GM12878 (cell line): ENCODE measurements at regions not wholly inside any gene's neighbourhood (a gene's known extent, or its start where the extent isn't known, plus 50 kb on each side); places are given as distances from the start of the nearest gene placed in this dataset.

Experiments
- ATAC-seq: fragments of 200-7000 bp; cut with Tn5 transposase; 3 replicates; pipeline ENCODE4 v1.9.1; 2020; ENCODE audit warnings: mild to moderate bottlenecking, moderate library complexity
- BruUV-seq: library from RNA; stranded (reverse); fragments of 400-500 nt; replicated peaks from 2 replicates; lab custom pipeline; 2021; lab: Mats Ljungman, UMichigan
- CTCF ChIA-PET: fragments of 300-600 bp; sonication (Branson Sonifier 250); formaldehyde crosslinking; extraction: SDS; loops from one replicate; lab custom pipeline; 2021; ENCODE audit warnings: inconsistent platforms; lab: Yijun Ruan, JAX
- POLR2A ChIA-PET: fragments of 350-600 bp; formaldehyde crosslinking; extraction: SDS; loops from one replicate; lab custom pipeline; 2021; ENCODE audit warnings: inconsistent platforms; lab: Charles Lee
- RAD21 ChIA-PET: fragments of 300-600 bp; sonication (Branson Sonifier 250); formaldehyde crosslinking; loops from one replicate; lab custom pipeline; 2023; ENCODE audit warnings: antibody characterized with exemption; ENCODE audit not compliant: unreplicated experiment; lab: Charles Lee
- SMC1A ChIA-PET: fragments of 300-600 bp; sonication (Branson Sonifier 250); formaldehyde crosslinking; loops from one replicate; lab custom pipeline; 2023; ENCODE audit not compliant: unreplicated experiment, uncharacterized antibody; lab: Charles Lee
- DNase-seq: peaks from one replicate; pipeline ENCODE4 v3.0.0-alpha.2; 2011; ENCODE audit warnings: low read depth, low spot score
- FAIRE-seq: peaks from 3 replicates; lab custom pipeline; 2011; peaks lifted over from hg19 to GRCh38; lab: Jason Lieb, UNC
- H2AFZ ChIP-seq: 2 replicates; pipeline ENCODE4 v1.6.0; 2011; ENCODE audit warnings: low read depth, low read length, control low read depth; ENCODE audit not compliant: control insufficient read depth
- H3K27ac ChIP-seq: 2 replicates; pipeline ENCODE4 v1.5.1; 2011; ENCODE audit warnings: control low read depth; ENCODE audit not compliant: control insufficient read depth, insufficient read depth
- H3K27me3 ChIP-seq, 2 experiments: replicated peaks in 1 of 2; 2 replicates each; pipeline versions ENCODE4 v1.6.0 to v1.6.1; 2011; ENCODE audit warnings: low read length in 1 of 2; ENCODE audit not compliant: control insufficient read depth in 2 of 2, insufficient read depth in 2 of 2
- H3K36me3 ChIP-seq, 2 experiments: 2 replicates each; pipeline ENCODE4 v1.5.1; 2011; ENCODE audit warnings: low read length in 1 of 2; ENCODE audit not compliant: control insufficient read depth in 2 of 2, insufficient read depth in 2 of 2
- H3K4me1 ChIP-seq: 2 replicates; pipeline ENCODE4 v1.6.1; 2011; ENCODE audit warnings: mild to moderate bottlenecking, low read length, moderate library complexity, mixed read lengths; ENCODE audit not compliant: control insufficient read depth, insufficient read depth
- H3K4me2 ChIP-seq: 2 replicates; pipeline ENCODE4 v1.6.0; 2011; ENCODE audit warnings: control low read depth; ENCODE audit not compliant: control insufficient read depth, insufficient read depth
- H3K4me3 ChIP-seq: fragments of 200-600 bp; sonication (generic); 2 replicates; pipeline ENCODE4 v1.5.1; 2016
- H3K79me2 ChIP-seq: 2 replicates; pipeline ENCODE4 v1.6.0; 2011; ENCODE audit warnings: low read length; ENCODE audit not compliant: control insufficient read depth, insufficient read depth
- H3K9ac ChIP-seq: 2 replicates; pipeline ENCODE4 v1.8.0; 2011; ENCODE audit warnings: low read length, control low read depth, mixed read lengths; ENCODE audit not compliant: control insufficient read depth, insufficient read depth
- H3K9me3 ChIP-seq: replicated peaks from 3 replicates; pipeline ENCODE4 v1.5.1; 2011; ENCODE audit warnings: mild to moderate bottlenecking, low read length; ENCODE audit not compliant: control insufficient read depth, insufficient read depth
- H4K20me1 ChIP-seq: 2 replicates; pipeline ENCODE4 v1.6.0; 2011; ENCODE audit not compliant: control insufficient read depth, insufficient read depth
- BRCA1 ChIP-seq: IDR thresholded peaks from 2 replicates; pipeline ENCODE4 v1.6.1; 2011; ENCODE audit warnings: low read depth, low read length, improper control_type of control experiment
- CEBPB ChIP-seq, 2 experiments: fragments of 150-350 bp in 1 of 2; IDR thresholded peaks; 2 replicates each; pipeline ENCODE4 v1.6.1; 2012 to 2014; ENCODE audit warnings: low read depth in 2 of 2, low read length in 2 of 2, borderline replicate concordance in 1 of 2, inconsistent platforms in 1 of 2
- CTCF ChIP-seq, 3 experiments: IDR thresholded peaks in 2 of 3; conservative IDR thresholded peaks in 1 of 3; 2 replicates each; pipeline ENCODE4 v1.5.1; 2011; ENCODE audit warnings: low read depth in 3 of 3, low read length in 3 of 3, mild to moderate bottlenecking in 3 of 3, control low read depth in 2 of 3, moderate library complexity in 2 of 3, inconsistent platforms in 1 of 3, mixed read lengths in 1 of 3; ENCODE audit not compliant: control insufficient read depth in 2 of 3, insufficient read depth in 1 of 3; ENCODE audit errors: extremely low read depth in 1 of 3
- FOXM1 ChIP-seq: IDR thresholded peaks from 2 replicates; pipeline ENCODE4 v1.6.1; 2012; ENCODE audit warnings: low read depth, mild to moderate bottlenecking, inconsistent platforms, low read length, moderate library complexity
- GATAD2B ChIP-seq: fragments of 450-650 bp; conservative IDR thresholded peaks from 2 replicates; pipeline ENCODE4 v1.6.1; 2017; ENCODE audit warnings: low read depth, mild to moderate bottlenecking, moderate library complexity
- IRF3 ChIP-seq: fragments of 450-650 bp; IDR thresholded peaks from 2 replicates; pipeline ENCODE4 v1.6.1; 2014; ENCODE audit warnings: mild to moderate bottlenecking
- MEF2B ChIP-seq: fragments of 450-650 bp; IDR thresholded peaks from 2 replicates; pipeline ENCODE4 v1.6.1; 2018; ENCODE audit warnings: mild to moderate bottlenecking, moderate library complexity; ENCODE audit not compliant: partially characterized antibody, poor library complexity, severe bottlenecking
- NRF1 ChIP-seq: conservative IDR thresholded peaks from 2 replicates; pipeline ENCODE4 v1.6.1; 2011; ENCODE audit warnings: mild to moderate bottlenecking, low read depth, low read length, improper control_type of control experiment
- PBX3 ChIP-seq: IDR thresholded peaks from 2 replicates; pipeline ENCODE4 v1.6.1; 2011; ENCODE audit warnings: mild to moderate bottlenecking, low read depth, low read length, moderate library complexity; ENCODE audit not compliant: insufficient replicate concordance
- RAD21 ChIP-seq: IDR thresholded peaks from 2 replicates; pipeline ENCODE4 v1.6.1; 2011; ENCODE audit warnings: mild to moderate bottlenecking, low read depth, low read length, moderate library complexity; ENCODE audit not compliant: insufficient read depth
- RELA ChIP-seq: fragments of 450-650 bp; IDR thresholded peaks from 2 replicates; pipeline ENCODE4 v1.8.0; 2014; ENCODE audit warnings: borderline replicate concordance; ENCODE audit not compliant: partially characterized antibody
- WRNIP1 ChIP-seq: IDR thresholded peaks from 2 replicates; pipeline ENCODE4 v1.6.1; 2011; ENCODE audit warnings: low read depth, low read length, improper control_type of control experiment, borderline replicate concordance
- ZBED1 ChIP-seq: IDR thresholded peaks from 2 replicates; pipeline ENCODE4 v1.6.1; 2016; ENCODE audit warnings: borderline replicate concordance
- WGBS: methylation state at CpG from one replicate; pipeline ENCODE4 v1.1.6; 2016; ENCODE audit warnings: low lambda C conversion rate; ENCODE audit not compliant: insufficient replicate concordance, insufficient coverage; ENCODE audit errors: missing lambda C conversion rate; 5-methylcytosine and 5-hydroxymethylcytosine counted together
- in situ Hi-C: fragments of 300-500 bp; cut with MboI; formaldehyde crosslinking; loops from 9 replicates; pipeline ENCODE4 v1.14.3; 2018; ENCODE audit warnings: mixed read lengths
- intact Hi-C: fragments of 100-400 bp; cut with micrococcal nuclease; formaldehyde crosslinking; loops from one replicate; pipeline ENCODE4 v1.14.2; 2022; ENCODE audit not compliant: unreplicated experiment

GRCh38 chr13:90968166-90968904, 379.2 kb upstream of the MIR17HG start:
- H3K79me2 ChIP-seq = no peaks in the 10 kb centered on the region
- H3K4me2 ChIP-seq = no peak overlapping the region
- ChIA-PET CTCF (interaction anchor here (0.7 to 1.8 kb wide), 7 partner anchors 9 to 547 kb away, joined by 3 to 7 read pairs (median 4); no protein-coding TSS in a partner anchor), POLR2A (no interaction called here)
- H3K9me3 ChIP-seq = no peaks in the 10 kb centered on the region
- H4K20me1 ChIP-seq = no peaks in the 10 kb centered on the region
- BruUV-seq = no TSS peak
- ATAC-seq = peak; percentile 78
- in situ Hi-C loops = no loop called here
- 19% methylated on average over 2 of the region's 2 CpGs for WGBS
- H3K4me3 ChIP-seq = no peak overlapping the region
- no peak for TF ChIP-seq IRF3
- TF ChIP-seq CEBPB (IDR thresholded peaks at IDR 0.05; ENCODE audit: borderline replicate concordance in 1 of 2, low read depth in 2 of 2, low read length in 2 of 2) = no peak
- TF ChIP-seq ZBED1 = no peak
- TF ChIP-seq WRNIP1 = no peak
- peak in 2 of 3 experiments; percentile 18 to 30; a peak in 1 of 6 replicates for TF ChIP-seq CTCF (IDR thresholded peaks at IDR 0.05 in 2 of 3, conservative IDR thresholded peaks at IDR 0.05 in 1 of 3; ENCODE audit: control insufficient read depth in 2 of 3, extremely low read depth in 1 of 3, insufficient read depth in 1 of 3, low read depth in 3 of 3, low read length in 3 of 3)
- no peak for TF ChIP-seq BRCA1
- TF ChIP-seq RELA = no peak
- no peak for TF ChIP-seq NRF1
- TF ChIP-seq GATAD2B = no peak
- 0 out of 2 replicates have a peak, but pooled peaks have one; percentile 15 for TF ChIP-seq RAD21
- no peak for TF ChIP-seq MEF2B
- TF ChIP-seq PBX3 = no peak
- TF ChIP-seq FOXM1 = no peak
- TF ChIP-seq, all 136 proteins: peak for 2
- no peak for FAIRE-seq
- ChIA-PET SMC1A (interaction anchor here (0.8 to 1.6 kb wide), 2 partner anchors 12 to 20 kb away, joined by 3 to 5 read pairs; no protein-coding TSS in a partner anchor), RAD21 (no interaction called here)
- intact Hi-C loops = no loop called here
- H3K4me1 ChIP-seq = no peaks in the 10 kb centered on the region
- H3K27ac ChIP-seq = no peak overlapping the region
- DNase-seq = no peak
- H2AFZ ChIP-seq = no peak overlapping the region
- no peaks in the 10 kb centered on the region for H3K36me3 ChIP-seq
- H3K9ac ChIP-seq = no peak overlapping the region
- no peaks in the 10 kb centered on the region for H3K27me3 ChIP-seq
